NB4 (cell line): ENCODE measurements at regions not wholly inside any gene's neighbourhood (a gene's known extent, or its start where the extent isn't known, plus 50 kb on each side); places are given as distances from the start of the nearest gene placed in this dataset.

ENCODE experiments used
- CTCF ChIP-seq: IDR thresholded peaks from one replicate; pipeline ENCODE4 v1.5.1; 2012; ENCODE audit warnings: low read depth, low read length
- MAX ChIP-seq: IDR thresholded peaks from 2 replicates; pipeline ENCODE4 v1.6.1; 2011; ENCODE audit warnings: low read depth, low read length
- MYC ChIP-seq: IDR thresholded peaks from 2 replicates; pipeline ENCODE4 v1.6.1; 2011; ENCODE audit warnings: low read depth, low read length
- POLR2A ChIP-seq: IDR thresholded peaks from 2 replicates; pipeline ENCODE4 v1.6.1; 2011; ENCODE audit warnings: mild to moderate bottlenecking; ENCODE audit not compliant: insufficient read length; ENCODE audit errors: extremely low read depth

GRCh38 chr1:242824435-242824834, 299.9 kb upstream of the PLD5 start:
- TF ChIP-seq CTCF (no peak), POLR2A (no peak), MYC (no peak), MAX (no peak)
